C4-2B (cell line): ENCODE measurements at regions not wholly inside any gene's neighbourhood (a gene's known extent, or its start where the extent isn't known, plus 50 kb on each side); places are given as distances from the start of the nearest gene placed in this dataset.

Source experiments
- ZFX ChIP-seq: fragments of 450-650 bp; IDR thresholded peaks from 2 replicates; pipeline ENCODE4 v1.6.1; 2017
- TF ChIP-seq, protein P1 (sequence below): fragments of 450-650 bp; conservative IDR thresholded peaks from 2 replicates; pipeline ENCODE4 v1.5.1; 2017; ENCODE audit warnings: mild to moderate bottlenecking

DNA sequence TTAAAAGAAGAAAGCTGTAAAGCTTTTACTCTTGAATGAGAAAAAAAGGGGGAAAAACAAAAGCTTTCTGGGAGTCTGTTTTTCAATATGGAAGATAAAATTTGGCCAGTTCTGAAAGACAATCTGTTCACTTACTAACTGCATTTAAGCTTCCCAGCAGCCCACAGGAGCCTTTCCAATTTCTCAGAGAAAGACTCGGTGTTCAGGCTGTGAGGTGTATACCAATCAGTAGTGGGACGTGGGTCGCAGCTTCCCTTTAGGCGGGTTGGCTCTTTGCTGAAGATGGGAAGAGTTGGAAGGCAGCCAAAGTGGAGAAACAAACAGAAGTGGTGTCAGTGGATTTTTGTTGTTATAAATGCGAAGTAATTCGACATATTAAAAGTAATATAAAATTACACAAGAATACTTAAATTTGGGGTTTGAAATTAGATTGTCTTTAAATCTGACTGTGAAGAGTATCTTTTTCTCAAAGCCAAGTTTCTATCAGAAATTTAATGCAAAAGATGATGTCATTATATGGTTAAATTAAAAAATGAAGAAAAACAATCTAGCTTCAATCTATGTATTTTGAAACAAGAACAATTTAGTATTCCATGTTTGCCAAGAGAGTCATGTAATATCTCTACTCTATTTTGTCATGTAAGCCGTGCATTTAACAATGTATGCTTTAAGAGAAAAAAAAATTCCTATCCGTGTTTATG, 590.2 kb upstream of the ATXN7L3B start:
- TF ChIP-seq, protein P1, sequence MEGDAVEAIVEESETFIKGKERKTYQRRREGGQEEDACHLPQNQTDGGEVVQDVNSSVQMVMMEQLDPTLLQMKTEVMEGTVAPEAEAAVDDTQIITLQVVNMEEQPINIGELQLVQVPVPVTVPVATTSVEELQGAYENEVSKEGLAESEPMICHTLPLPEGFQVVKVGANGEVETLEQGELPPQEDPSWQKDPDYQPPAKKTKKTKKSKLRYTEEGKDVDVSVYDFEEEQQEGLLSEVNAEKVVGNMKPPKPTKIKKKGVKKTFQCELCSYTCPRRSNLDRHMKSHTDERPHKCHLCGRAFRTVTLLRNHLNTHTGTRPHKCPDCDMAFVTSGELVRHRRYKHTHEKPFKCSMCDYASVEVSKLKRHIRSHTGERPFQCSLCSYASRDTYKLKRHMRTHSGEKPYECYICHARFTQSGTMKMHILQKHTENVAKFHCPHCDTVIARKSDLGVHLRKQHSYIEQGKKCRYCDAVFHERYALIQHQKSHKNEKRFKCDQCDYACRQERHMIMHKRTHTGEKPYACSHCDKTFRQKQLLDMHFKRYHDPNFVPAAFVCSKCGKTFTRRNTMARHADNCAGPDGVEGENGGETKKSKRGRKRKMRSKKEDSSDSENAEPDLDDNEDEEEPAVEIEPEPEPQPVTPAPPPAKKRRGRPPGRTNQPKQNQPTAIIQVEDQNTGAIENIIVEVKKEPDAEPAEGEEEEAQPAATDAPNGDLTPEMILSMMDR = no peak
- TF ChIP-seq ZFX = no peak
